ENCODE measurements at regions not wholly inside any gene's neighbourhood (a gene's known extent, or its start where the extent isn't known, plus 50 kb on each side); places are given as distances from the start of the nearest gene placed in this dataset.

DNA sequence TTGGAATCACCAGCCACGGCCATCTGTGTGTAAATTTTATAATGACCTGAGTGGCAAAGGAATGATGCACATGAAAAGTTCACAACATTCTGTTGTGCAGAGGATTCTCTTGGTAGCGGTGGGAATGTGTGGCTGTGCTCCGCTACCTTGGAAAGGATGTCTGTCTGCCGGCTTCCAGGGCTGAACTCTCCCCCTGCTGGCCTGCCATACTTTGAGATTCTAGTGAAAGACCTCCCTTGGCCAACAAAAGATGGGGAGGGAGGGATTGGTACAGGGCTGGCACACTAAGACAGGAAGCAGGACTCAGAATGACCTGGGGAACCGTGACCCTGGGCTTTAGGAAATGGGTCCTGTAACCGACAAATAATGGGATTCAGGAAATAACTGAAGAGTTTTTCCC, 194.5 kb upstream of the PLD5 start:
- no peak for TF ChIP-seq EZH2phosphoT487 (IDR thresholded peaks at IDR 0.05; ENCODE audit: borderline replicate concordance, low read length)
- TF ChIP-seq, protein P1, sequence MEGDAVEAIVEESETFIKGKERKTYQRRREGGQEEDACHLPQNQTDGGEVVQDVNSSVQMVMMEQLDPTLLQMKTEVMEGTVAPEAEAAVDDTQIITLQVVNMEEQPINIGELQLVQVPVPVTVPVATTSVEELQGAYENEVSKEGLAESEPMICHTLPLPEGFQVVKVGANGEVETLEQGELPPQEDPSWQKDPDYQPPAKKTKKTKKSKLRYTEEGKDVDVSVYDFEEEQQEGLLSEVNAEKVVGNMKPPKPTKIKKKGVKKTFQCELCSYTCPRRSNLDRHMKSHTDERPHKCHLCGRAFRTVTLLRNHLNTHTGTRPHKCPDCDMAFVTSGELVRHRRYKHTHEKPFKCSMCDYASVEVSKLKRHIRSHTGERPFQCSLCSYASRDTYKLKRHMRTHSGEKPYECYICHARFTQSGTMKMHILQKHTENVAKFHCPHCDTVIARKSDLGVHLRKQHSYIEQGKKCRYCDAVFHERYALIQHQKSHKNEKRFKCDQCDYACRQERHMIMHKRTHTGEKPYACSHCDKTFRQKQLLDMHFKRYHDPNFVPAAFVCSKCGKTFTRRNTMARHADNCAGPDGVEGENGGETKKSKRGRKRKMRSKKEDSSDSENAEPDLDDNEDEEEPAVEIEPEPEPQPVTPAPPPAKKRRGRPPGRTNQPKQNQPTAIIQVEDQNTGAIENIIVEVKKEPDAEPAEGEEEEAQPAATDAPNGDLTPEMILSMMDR (IDR thresholded peaks at IDR 0.05; ENCODE audit: low read depth, low read length, poor library complexity, severe bottlenecking) = no peak

Data from DOHH2 (cell line).